Stimulated activated CD4-positive, alpha-beta T cell treated with anti-CD3 and anti-CD28 coated beads, Interleukin-12 subunit alpha, Interleukin-12 subunit beta, amount 100 ng/mL, for 24 hours (primary cell): ENCODE measurements at regions not wholly inside any gene's neighbourhood (a gene's known extent, or its start where the extent isn't known, plus 50 kb on each side); places are given as distances from the start of the nearest gene placed in this dataset.
"Not testable (repeated sequence)": the region's sequence is repeated elsewhere in the genome, so short reads cannot be mapped to it uniquely, and the experiment has no call there.

ENCODE experiments used
- DNase-seq, 2 experiments: peaks; one replicate each; pipeline ENCODE4 v3.0.0-alpha.2; 2020; ENCODE audit warnings: low read depth in 2 of 2

DNA sequence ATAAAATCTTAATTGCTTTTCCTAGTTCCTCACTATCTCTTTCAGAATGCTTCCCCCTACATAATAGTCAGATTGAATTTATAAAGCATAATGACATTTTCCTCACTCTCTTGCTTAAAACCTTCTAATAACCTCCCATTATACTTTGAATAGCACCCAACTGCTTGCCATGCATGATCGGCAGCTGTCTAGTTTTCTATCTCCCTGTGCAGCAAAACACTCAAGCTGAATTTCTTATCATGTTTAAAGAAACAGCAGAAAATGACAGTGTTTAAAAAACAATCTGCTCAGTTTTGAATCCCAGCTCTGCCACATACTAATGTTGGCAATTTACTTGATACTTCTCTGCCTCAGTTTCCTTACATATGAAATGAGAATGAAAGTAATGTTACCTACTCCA, 947.1 kb upstream of the HS3ST1 start:
- DNase-seq: no peak

DNA sequence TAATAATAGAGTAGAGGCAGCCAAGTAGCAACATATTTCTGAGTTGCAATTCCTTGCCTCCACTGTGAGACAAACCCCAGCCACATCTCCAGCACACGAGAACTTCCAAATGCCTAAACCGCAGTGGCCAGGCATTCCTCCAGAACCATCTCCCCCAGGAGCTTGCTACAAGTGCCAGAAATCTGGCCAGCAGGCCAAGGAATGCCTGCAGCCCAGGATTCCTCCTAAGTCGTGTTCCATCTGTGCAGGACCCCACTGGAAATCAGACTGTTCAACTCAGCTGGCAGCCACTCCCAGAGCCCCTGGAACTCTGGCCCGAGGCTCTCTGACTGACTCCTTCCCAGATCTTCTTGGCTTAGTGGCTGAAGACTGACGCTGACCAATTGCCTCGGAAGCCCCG, 937.2 kb upstream of the HS3ST1 start:
- not testable (repeated sequence) for DNase-seq

DNA sequence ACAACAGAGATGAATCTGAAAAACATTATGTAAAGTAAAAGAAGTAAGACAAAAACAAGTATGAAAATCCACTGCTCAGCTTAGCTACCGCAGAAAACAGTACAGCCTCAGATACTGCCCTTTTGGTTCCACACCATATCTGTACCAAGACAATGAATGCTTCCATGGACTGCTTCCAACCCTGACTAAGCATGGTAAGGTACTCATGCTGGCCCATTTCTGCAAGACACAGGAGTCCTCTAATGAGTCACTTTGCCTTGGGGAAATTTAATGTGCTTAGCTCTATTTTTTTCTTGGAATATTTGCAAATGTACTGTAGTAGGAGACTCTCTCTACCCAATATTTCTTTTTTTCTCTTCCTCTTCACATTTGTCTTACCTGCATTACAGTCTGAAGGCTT, 931.7 kb upstream of the HS3ST1 start:
- DNase-seq: no peak

DNA sequence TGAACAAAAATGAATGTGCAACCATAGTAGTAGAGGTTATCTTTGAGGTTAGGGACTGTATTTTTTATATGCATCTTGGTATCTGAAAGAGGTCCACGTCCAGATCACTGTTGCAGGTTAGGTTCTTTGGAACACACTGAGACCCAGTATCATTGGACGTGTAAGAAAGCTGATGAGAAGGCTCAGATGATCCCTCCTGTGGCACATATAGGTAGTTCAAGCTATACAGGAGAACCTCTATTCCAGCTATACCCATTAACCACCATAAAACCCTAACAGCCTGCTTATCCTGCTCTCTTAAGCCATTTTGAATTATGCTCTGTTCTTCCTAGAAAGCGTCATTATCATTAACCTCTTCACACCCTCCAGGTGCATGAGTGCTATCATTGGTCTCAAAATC, 930.7 kb upstream of the HS3ST1 start:
- no peak for DNase-seq

- not testable (repeated sequence) for DNase-seq
Measured at GRCh38 chr4:12333083-12333482, 904.4 kb upstream of the HS3ST1 start.

DNA sequence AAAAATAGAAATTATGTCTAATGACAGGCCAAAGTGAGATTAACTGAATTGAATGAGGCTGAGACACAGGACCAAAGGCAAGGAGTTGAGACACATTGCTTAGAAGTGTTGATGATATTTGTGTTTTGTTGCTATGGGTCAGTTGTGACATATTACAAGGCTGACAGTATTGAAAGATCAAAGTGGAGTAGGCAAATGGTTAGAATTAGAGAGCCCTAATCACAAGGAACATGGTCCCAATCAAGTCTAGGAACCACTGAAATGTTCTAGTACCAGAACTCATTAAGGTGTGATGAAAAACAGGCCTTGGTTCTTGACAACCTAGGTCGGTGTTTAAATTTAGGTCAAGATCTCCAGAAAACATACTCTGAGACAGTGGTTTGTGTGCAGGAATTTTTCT, 896.3 kb upstream of the HS3ST1 start:
- DNase-seq: no peak

DNA sequence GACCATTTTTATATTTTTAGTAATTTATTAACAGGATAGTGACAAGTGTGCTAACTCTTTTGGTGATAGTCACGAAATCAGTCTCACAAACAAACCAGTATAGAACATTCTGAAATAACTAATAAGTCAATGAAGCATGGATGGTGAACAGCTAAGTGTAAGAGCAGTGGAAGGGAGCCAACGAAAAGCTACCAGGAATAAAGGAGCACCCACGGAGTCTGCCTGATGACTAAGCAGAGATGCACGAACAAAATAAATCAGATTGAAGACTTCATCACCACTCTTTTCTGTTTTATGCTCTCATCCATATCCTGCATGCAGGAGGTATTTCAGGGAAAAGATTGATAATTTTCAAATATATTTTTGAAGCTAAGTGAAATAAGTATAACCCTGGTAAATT, 891.1 kb upstream of the HS3ST1 start:
- DNase-seq: no peak

- DNase-seq: no peak
Measured at GRCh38 chr4:12304905-12305304, 876.2 kb upstream of the HS3ST1 start.

- no peak for DNase-seq
Measured at GRCh38 chr4:12296366-12296765, 867.7 kb upstream of the HS3ST1 start.

DNA sequence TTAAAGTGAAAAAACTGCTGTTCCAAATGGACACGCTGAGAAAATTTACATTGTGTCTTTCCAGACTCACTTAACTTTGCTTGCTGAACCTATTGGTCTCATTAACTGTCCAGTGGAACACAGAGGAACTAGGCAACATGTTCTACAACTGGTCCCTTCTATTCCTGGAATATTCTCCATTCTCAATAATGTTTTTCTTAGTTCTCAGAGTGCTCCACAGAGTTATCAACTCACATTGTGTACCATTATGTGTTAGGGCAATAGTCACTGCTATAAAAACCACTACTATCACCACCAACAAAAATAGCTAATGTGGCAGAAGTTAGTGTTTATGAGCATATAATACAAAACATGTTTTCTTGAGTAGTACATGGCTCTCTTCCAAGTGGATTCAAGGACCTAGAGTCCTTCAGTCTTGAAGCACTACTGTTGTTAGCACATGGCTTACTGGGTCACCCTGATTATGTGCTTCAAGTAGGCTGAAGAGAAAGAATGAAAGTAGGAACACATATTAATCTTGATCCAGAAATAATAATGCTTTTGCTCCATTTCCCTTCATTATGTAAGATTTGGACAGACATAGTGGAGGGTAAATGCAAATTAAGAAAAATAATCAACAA, 865.3 kb upstream of the HS3ST1 start:
- no peak for DNase-seq

- no peak for DNase-seq
Measured at GRCh38 chr4:12286351-12286750, 857.7 kb upstream of the HS3ST1 start.

GRCh38 chr4:12270546-12270945, 841.9 kb upstream of the HS3ST1 start:
- DNase-seq: no peak

DNA sequence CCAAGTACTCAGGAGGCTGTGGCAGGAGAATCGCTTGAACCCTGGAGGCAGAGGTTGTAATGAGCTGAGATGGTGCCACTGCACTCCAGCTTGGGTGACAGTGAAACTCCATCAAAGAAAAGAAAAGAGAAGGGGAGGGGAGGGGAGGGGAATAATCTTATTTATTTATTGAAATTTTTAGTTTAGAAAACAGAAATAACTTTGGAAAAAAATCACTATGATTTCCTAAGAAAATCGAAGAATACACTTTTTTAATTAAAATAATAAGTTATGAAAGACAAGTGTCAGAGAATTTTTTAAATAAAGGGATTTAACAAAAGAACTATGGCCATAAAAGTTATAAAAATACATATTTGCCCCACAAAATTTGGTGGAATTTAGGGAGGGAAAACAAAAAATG, 836.9 kb upstream of the HS3ST1 start:
- DNase-seq: no peak

DNA sequence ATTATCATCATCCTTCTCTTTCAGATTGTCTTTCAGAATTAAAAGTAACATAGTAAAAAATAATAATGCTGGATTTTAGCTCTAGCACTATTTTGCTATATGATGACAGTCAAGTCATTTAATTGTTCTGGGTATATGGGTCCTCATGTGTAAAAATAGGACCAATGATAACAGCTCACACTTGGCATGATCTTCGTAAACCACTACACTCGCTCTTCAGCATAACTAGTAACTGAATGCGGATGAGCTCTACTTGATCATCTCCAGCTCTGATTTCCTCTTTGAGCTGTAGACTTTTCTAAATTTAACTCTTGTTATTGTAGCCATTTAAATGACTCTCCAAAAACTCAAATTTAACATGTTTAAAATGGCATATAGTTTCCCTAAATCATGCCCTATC, 831.8 kb upstream of the HS3ST1 start:
- DNase-seq: no peak

- DNase-seq: no peak
Measured at GRCh38 chr4:12244973-12245372, 816.3 kb upstream of the HS3ST1 start.

DNA sequence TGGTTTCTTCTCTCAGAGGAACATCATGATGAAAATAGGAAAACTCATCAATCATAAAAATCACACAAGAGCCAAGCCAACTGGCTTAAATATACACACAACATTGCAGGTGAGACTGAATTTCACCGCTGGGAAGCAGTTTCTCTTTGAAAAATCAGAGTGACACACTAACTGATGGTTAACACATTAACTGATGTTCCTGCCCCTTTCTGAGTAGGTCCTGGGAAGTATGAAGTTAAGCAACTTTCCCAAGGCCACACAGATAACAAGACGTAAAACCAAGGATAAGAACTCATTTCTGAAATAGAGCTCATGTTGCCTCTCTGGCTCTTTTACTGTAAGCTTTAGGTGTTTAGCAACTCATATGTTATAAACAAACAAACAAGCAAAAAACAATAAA, 813.7 kb upstream of the HS3ST1 start:
- no peak for DNase-seq

DNA sequence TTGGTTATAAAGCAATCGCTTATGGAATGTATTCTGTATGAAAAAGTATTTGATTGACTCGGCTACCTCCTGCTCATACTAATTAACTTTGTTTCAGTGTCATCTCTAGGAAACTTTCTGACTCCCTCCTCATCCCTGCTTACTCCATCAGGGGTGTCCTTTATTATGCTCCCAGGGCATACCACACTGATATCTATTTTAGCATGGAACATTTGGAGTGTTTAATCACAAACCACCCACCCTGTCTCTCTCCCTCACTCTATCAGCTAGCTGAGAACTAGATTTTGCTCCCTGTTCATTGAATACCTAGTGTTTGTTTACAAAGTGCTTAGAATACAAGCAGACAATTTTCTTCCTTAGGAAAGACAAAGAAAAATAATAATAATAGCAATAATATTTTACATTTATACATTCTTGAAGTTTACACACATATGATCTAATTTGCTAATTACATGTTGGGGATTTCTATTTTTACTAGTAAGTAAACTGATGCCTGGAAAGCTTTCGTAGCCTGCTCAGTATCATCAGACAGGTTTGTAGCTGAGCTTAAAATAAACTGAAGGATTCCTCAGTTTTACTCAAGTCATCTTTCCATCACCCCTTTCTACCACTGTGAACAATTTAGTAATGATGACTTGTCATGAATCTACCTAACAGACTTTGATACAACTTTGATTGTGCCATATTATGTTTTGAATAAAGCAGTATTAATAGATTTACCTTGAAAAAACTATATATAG, 811.4 kb upstream of the HS3ST1 start:
- no peak for DNase-seq

- no peak for DNase-seq
Measured at GRCh38 chr4:12231098-12231497, 802.4 kb upstream of the HS3ST1 start.

DNA sequence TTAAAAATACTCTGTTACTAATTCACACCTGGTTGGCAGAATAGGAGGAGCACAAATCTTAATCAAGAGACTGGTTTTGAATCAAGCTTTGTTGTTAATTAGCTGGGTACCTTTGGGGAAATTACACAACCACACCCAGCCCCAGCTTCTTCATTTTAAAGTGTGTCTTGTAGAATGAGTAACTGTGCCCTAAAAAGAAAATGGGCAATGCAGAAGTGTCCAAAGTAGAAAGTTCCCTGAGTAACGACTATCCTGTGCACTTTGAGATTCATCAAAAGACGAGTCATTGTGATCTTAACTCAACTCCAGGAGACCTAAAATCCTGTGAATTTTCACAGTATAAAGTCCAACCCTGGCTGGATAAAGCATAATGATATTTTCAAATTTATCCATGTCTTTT, 792.3 kb upstream of the HS3ST1 start:
- no peak for DNase-seq

DNA sequence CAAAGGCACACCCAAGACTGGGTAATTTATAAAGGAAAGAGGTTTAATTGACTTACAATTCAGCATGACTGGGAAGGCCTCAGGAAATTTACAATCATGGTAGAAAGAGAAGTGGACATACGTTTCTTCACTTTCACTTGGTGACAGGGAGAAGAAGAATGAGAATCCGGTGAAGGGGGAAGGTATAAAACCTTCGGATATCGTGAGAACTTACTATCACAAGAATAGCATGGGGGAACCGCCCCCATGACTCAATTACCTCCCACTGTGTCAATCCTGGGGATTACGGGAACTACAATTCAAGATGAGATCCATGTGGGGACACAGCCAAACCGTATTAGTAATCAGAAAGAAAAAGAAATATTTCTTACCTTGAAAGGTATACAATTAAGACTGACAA, 782.9 kb upstream of the HS3ST1 start:
- DNase-seq: no peak

DNA sequence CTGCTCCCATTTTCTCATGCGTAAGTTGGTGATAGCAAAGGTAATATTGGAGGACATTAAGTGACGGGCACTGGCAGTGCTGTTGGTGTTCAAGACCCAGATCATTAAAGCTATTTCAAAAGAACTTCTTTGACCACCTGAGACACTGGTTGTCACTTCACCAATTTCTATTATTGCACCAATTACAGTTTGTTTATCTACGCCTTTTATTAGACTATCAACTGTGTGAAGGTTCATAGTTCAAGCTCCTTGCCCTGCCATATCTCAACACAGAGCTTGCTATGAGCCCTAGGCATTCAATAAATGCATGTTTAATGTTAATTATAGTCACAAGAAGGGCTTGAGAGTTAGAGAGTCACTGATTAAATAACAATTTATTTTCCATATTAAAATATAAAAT, 778.7 kb upstream of the HS3ST1 start:
- DNase-seq: no peak

- DNase-seq: no peak
Measured at GRCh38 chr4:12206091-12206490, 777.4 kb upstream of the HS3ST1 start.

GRCh38 chr4:12203945-12204344, 775.3 kb upstream of the HS3ST1 start:
- no peak for DNase-seq

- no peak for DNase-seq
Measured at GRCh38 chr4:12200226-12200625, 771.5 kb upstream of the HS3ST1 start.
